NCI-H2171 (cell line): ENCODE measurements at regions not wholly inside any gene's neighbourhood (a gene's known extent, or its start where the extent isn't known, plus 50 kb on each side); places are given as distances from the start of the nearest gene placed in this dataset.

Experiments used
- DNase-seq: peaks from one replicate; lab custom pipeline; 2025; lab: John Stamatoyannopoulos, UW

GRCh38 chr9:13716601-13717321 is 437.3 kb upstream of the MPDZ start:
- no peak for DNase-seq

- no peak for DNase-seq
These were observed 436.6 kb upstream of the MPDZ start for GRCh38 chr9:13716090-13716489.

- no peak for DNase-seq
These were observed 435.9 kb upstream of the MPDZ start for GRCh38 chr9:13715430-13715829.

- DNase-seq, result no peak
These were observed 428.4 kb upstream of the MPDZ start for GRCh38 chr9:13707612-13708576.

GRCh38 chr9:13705918-13706317 is 426.4 kb upstream of the MPDZ start:
- peak; percentile 47 for DNase-seq

GRCh38 chr9:13705373-13705772 is 425.9 kb upstream of the MPDZ start:
- no peak for DNase-seq

GRCh38 chr9:13690595-13690994 is 411.1 kb upstream of the MPDZ start:
- DNase-seq, result no peak

GRCh38 chr9:13689925-13690324 is 410.4 kb upstream of the MPDZ start:
- DNase-seq, result no peak

- no peak for DNase-seq
These were observed 409.6 kb upstream of the MPDZ start for GRCh38 chr9:13688990-13689600.

- DNase-seq, result no peak
These were observed 408.9 kb upstream of the MPDZ start for GRCh38 chr9:13688223-13688989.

- DNase-seq, result no peak
These were observed 405.2 kb upstream of the MPDZ start for GRCh38 chr9:13684656-13685055.

- no peak for DNase-seq
These were observed 398.3 kb upstream of the MPDZ start for GRCh38 chr9:13677801-13678200.

GRCh38 chr9:13675638-13676000 is 396.1 kb upstream of the MPDZ start:
- no peak for DNase-seq

- no peak for DNase-seq
These were observed 395.6 kb upstream of the MPDZ start for GRCh38 chr9:13674926-13675637.

- DNase-seq, result no peak
These were observed 393.9 kb upstream of the MPDZ start for GRCh38 chr9:13673348-13673747.

GRCh38 chr9:13665418-13666066 is 386.1 kb upstream of the MPDZ start:
- DNase-seq, result no peak

GRCh38 chr9:13661014-13661413 is 381.5 kb upstream of the MPDZ start:
- no peak for DNase-seq

- DNase-seq, result no peak
These were observed 372.6 kb upstream of the MPDZ start for GRCh38 chr9:13651969-13652663.

GRCh38 chr9:13651526-13651925 is 372.0 kb upstream of the MPDZ start:
- DNase-seq, result no peak

GRCh38 chr9:13648676-13649075 is 369.2 kb upstream of the MPDZ start:
- no peak for DNase-seq
